Progenitor cell of endocrine pancreas (in vitro differentiated cells): ENCODE measurements at regions not wholly inside any gene's neighbourhood (a gene's known extent, or its start where the extent isn't known, plus 50 kb on each side); places are given as distances from the start of the nearest gene placed in this dataset.

ENCODE experiments used
- DNase-seq: peaks from one replicate; pipeline ENCODE4 v3.0.0; 2021; ENCODE audit warnings: low spot score; ENCODE audit not compliant: unreplicated experiment
- H3K27ac Mint-ChIP-seq: 2 replicates; pipeline ENCODE4 v1.8.0; 2021; ENCODE audit warnings: mild to moderate bottlenecking, moderate library complexity, mixed read lengths
- H3K27me3 Mint-ChIP-seq: 2 replicates; pipeline ENCODE4 v1.8.0; 2021; ENCODE audit warnings: mixed read lengths
- H3K36me3 Mint-ChIP-seq: 2 replicates; pipeline ENCODE4 v1.8.0; 2022; ENCODE audit warnings: mixed read lengths; ENCODE audit not compliant: insufficient read depth
- H3K4me1 Mint-ChIP-seq: 2 replicates; pipeline ENCODE4 v1.8.0; 2021; ENCODE audit warnings: low read depth, mixed read lengths
- H3K4me3 Mint-ChIP-seq: 2 replicates; pipeline ENCODE4 v1.8.0; 2021; ENCODE audit warnings: low read depth, mild to moderate bottlenecking, moderate library complexity, mixed read lengths
- H3K9me3 Mint-ChIP-seq: 2 replicates; pipeline ENCODE4 v1.8.0; 2021; ENCODE audit warnings: low read depth, mixed read lengths
- CTCF ChIP-seq: fragments of 200-600 bp; sonication (generic); IDR thresholded peaks from one replicate; pipeline ENCODE4 v1.5.0; 2021; ENCODE audit warnings: antibody characterized with exemption, mild to moderate bottlenecking; ENCODE audit not compliant: unreplicated experiment

- H3K27ac Mint-ChIP-seq, result no peak overlapping the region
- no peak for DNase-seq
- H3K4me1 Mint-ChIP-seq, result peaks cover 2% of the 10 kb centered on the region
These were observed 491.8 kb upstream of the FAT1 start for GRCh38 chr4:187215438-187215837.

DNA sequence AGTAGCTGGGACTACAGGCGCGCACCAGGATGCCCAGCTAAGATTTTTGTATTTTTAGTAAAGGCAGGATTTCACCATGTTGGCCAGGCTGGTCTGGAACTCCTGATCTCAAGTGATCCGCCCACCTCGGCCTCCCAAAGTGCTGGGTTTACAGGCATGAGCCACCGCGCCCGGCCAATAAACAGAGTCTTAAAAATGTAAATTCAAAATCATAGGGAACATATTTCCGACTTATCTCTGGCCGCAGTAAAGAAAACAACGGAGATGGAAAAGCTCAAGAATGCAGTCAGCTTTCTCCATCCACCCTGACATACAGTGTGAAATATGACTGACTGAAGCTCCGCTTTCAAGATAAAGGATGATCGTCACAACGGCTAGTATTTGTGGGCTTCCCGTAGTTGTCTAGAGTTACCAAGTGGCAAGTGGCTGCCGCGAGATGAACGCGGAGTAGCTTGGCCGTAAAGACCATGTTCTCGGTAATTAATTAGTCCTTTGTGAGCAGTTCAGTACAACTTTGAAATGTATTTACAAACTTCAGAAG lies 495.1 kb upstream of the FAT1 start:
- Mint-ChIP-seq H3K36me3 (no peaks in the 10 kb centered on the region), H3K27ac (no peak overlapping the region), H3K4me3 (no peak overlapping the region), H3K9me3 (peaks cover 3% of the 10 kb centered on the region), H3K27me3 (no peaks in the 10 kb centered on the region), H3K4me1 (peaks cover 1% of the 10 kb centered on the region)
- no peak for DNase-seq
- TF ChIP-seq CTCF, result no peak

More at GRCh38 chr4:187215438-187215837, 491.8 kb upstream of the FAT1 start:
- Mint-ChIP-seq H3K36me3 (no peaks in the 10 kb centered on the region), H3K27me3 (no peaks in the 10 kb centered on the region), H3K9me3 (peaks cover 3% of the 10 kb centered on the region), H3K4me3 (no peak overlapping the region)
- TF ChIP-seq CTCF, result no peak

GRCh38 chr4:187224560-187224959 lies 500.9 kb upstream of the FAT1 start:
- TF ChIP-seq CTCF, result no peak
- no peak for DNase-seq
- no peak overlapping the region for H3K27ac Mint-ChIP-seq
- no peaks in the 10 kb centered on the region for H3K9me3 Mint-ChIP-seq
- H3K4me3 Mint-ChIP-seq, result no peak overlapping the region
- no peaks in the 10 kb centered on the region for H3K36me3 Mint-ChIP-seq
- H3K4me1 Mint-ChIP-seq, result peaks cover 5% of the 10 kb centered on the region
- H3K27me3 Mint-ChIP-seq, result no peaks in the 10 kb centered on the region

DNA sequence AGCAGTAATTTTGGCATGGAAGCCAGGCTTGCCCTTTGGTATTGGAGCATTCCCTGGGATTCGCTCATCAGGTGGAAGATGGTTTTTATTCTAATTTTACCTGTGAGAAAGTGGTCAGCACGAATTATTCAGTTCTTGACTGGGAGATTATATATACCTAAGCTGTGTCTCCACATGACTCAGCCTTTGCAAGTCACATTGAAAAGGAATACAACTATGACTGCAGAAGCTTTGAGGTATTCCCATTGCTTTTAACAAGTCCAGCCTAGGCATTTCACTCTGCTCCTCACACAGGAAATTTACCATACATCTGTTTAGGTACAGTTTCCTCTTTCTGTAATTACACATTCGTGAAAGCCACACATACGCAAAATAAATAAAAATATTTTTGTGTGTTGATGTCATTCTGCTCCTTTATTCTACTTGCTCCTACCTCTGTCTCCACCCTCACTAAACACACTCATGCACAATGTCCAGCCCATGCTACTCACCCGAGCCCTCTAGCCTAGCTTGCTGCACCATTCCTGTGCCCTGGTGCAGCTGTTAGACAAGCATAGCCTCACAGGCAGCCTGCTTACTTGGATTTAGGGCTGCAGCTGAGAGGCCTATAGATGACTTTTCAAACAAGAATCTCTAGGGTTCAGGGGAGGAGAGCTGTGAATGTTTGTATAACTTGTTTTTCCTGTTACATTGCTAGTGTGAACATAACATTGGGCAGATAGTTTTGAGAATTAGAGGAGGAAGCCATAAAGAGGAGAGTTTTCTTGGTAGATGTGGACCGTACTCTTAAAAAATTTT lies 504.4 kb upstream of the FAT1 start:
- Mint-ChIP-seq H3K4me3 (no peak overlapping the region), H3K27me3 (no peaks in the 10 kb centered on the region), H3K4me1 (peaks cover 12% of the 10 kb centered on the region), H3K36me3 (no peaks in the 10 kb centered on the region), H3K27ac (no peak overlapping the region), H3K9me3 (no peaks in the 10 kb centered on the region)
- no peak for TF ChIP-seq CTCF
- no peak for DNase-seq

DNA sequence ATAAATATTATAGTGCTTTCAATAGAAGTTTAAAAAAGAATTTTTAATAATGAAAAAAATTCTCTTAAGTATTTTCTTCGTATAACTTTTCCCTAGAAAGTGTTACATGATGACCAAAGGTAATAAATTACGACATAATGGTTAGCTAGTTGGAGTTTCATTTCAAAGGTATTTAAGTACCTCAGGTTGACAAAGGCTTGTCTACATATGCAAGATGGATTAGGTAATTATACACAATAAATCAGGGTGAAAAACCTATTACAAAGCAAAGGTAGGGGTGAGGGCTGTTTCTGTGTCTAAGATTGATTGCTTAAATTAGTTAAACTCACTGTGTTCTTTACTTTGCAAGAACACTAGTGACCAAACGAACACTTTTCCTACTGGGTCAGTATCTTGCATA lies 508.5 kb upstream of the FAT1 start:
- Mint-ChIP-seq H3K27me3 (no peaks in the 10 kb centered on the region), H3K27ac (no peak overlapping the region), H3K4me1 (peaks cover 26% of the 10 kb centered on the region), H3K4me3 (no peak overlapping the region), H3K36me3 (no peaks in the 10 kb centered on the region), H3K9me3 (no peaks in the 10 kb centered on the region)
- no peak for DNase-seq
- TF ChIP-seq CTCF, result no peak
